GM19438 (cell line): ENCODE measurements at regions not wholly inside any gene's neighbourhood (a gene's known extent, or its start where the extent isn't known, plus 50 kb on each side); places are given as distances from the start of the nearest gene placed in this dataset.
"Not testable (repeated sequence)": the region's sequence is repeated elsewhere in the genome, so short reads cannot be mapped to it uniquely, and the experiment has no call there.

Experiments
- ATAC-seq: cut with Tn5 transposase; IDR thresholded peaks from one replicate; pipeline ENCODE4 v1.9.1; 2021; ENCODE audit warnings: low read depth; ENCODE audit not compliant: unreplicated experiment

- no peak for ATAC-seq
Observed at GRCh38 chr5:118611332-118611945, 376.9 kb downstream of the DTWD2 start.

- ATAC-seq, result no peak
Observed at GRCh38 chr5:118606940-118607339, 381.4 kb downstream of the DTWD2 start.

- no peak for ATAC-seq
Observed at GRCh38 chr5:118605761-118606160, 382.6 kb downstream of the DTWD2 start.

- no peak for ATAC-seq
Observed at GRCh38 chr5:118604106-118604505, 384.2 kb downstream of the DTWD2 start.

GRCh38 chr5:118603278-118603677 is 385.1 kb downstream of the DTWD2 start:
- ATAC-seq, result no peak

GRCh38 chr5:118598311-118598710 is 390.0 kb downstream of the DTWD2 start:
- ATAC-seq, result no peak

- ATAC-seq, result no peak
Observed at GRCh38 chr5:118597543-118597942, 390.8 kb downstream of the DTWD2 start.

GRCh38 chr5:118596255-118596654 is 392.1 kb downstream of the DTWD2 start:
- no peak for ATAC-seq

- ATAC-seq, result no peak
Observed at GRCh38 chr5:118593003-118593328, 395.4 kb downstream of the DTWD2 start.

GRCh38 chr5:118592229-118593002 is 395.9 kb downstream of the DTWD2 start:
- no peak for ATAC-seq

GRCh38 chr5:118590806-118591205 is 397.5 kb downstream of the DTWD2 start:
- ATAC-seq, result no peak

- ATAC-seq, result no peak
Observed at GRCh38 chr5:118580949-118581348, 407.4 kb downstream of the DTWD2 start.

GRCh38 chr5:118578093-118578492 is 410.3 kb downstream of the DTWD2 start:
- no peak for ATAC-seq

- ATAC-seq, result no peak
Observed at GRCh38 chr5:118577621-118578020, 410.7 kb downstream of the DTWD2 start.

- ATAC-seq, result not testable (repeated sequence)
Observed at GRCh38 chr5:118570276-118570675, 418.1 kb downstream of the DTWD2 start.

GRCh38 chr5:118569596-118569995 is 418.8 kb downstream of the DTWD2 start:
- ATAC-seq, result not testable (repeated sequence)

- ATAC-seq, result no peak
Observed at GRCh38 chr5:118565335-118565971, 422.9 kb downstream of the DTWD2 start.

GRCh38 chr5:118561971-118562370 is 426.4 kb downstream of the DTWD2 start:
- no peak for ATAC-seq

GRCh38 chr5:118561235-118561634 is 427.1 kb downstream of the DTWD2 start:
- ATAC-seq, result no peak

- no peak for ATAC-seq
Observed at GRCh38 chr5:118558871-118559270, 429.5 kb downstream of the DTWD2 start.

- no peak for ATAC-seq
Observed at GRCh38 chr5:118557251-118557661, 431.1 kb downstream of the DTWD2 start.

- no peak for ATAC-seq
Observed at GRCh38 chr5:118556792-118557191, 431.6 kb downstream of the DTWD2 start.
